ENCODE measurements at regions not wholly inside any gene's neighbourhood (a gene's known extent, or its start where the extent isn't known, plus 50 kb on each side); places are given as distances from the start of the nearest gene placed in this dataset.

DNA sequence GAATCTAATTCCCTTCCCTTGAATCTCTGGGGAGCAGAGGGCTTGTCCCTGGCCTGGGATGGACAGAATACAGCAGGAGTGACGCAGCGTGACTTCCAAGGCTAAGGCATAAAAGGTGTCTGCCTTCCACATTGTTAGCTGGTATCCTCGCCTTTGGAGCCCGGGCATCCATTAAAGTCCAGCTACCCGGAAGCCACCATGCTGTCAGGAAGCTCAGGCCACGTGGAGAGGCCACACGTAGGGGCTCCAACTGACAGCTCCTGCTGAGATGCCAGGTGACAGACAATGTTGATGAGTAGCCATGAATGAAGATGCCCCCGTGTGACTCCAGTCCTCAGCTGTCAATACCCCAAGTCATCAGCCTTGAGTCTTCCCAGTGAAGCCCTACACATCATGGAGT lies 99.9 kb downstream of the OAT start:
- TF ChIP-seq, protein P1, sequence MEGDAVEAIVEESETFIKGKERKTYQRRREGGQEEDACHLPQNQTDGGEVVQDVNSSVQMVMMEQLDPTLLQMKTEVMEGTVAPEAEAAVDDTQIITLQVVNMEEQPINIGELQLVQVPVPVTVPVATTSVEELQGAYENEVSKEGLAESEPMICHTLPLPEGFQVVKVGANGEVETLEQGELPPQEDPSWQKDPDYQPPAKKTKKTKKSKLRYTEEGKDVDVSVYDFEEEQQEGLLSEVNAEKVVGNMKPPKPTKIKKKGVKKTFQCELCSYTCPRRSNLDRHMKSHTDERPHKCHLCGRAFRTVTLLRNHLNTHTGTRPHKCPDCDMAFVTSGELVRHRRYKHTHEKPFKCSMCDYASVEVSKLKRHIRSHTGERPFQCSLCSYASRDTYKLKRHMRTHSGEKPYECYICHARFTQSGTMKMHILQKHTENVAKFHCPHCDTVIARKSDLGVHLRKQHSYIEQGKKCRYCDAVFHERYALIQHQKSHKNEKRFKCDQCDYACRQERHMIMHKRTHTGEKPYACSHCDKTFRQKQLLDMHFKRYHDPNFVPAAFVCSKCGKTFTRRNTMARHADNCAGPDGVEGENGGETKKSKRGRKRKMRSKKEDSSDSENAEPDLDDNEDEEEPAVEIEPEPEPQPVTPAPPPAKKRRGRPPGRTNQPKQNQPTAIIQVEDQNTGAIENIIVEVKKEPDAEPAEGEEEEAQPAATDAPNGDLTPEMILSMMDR (conservative IDR thresholded peaks at IDR 0.05) = no peak
- WGBS, 2 experiments (ENCODE audit: insufficient coverage in 1 of 2, insufficient read length in 1 of 2) = 79 to 89% methylated on average over 6 to 8 of the region's 8 CpGs
- Histone ChIP-seq H3K9ac (ENCODE audit: extremely low read depth, low read length, poor library complexity, severe bottlenecking) (no peak overlapping the region), H3K27me3 (ENCODE audit: control insufficient read depth, insufficient read depth, low read length, poor library complexity, severe bottlenecking) (no peaks in the 10 kb centered on the region), H3K4me3 (ENCODE audit: low read length) (no peak overlapping the region), H3K27ac (ENCODE audit: low read depth, low read length) (no peak overlapping the region), H3K4me1 (ENCODE audit: control insufficient read depth, insufficient read depth, low read length) (no peaks in the 10 kb centered on the region), H3K36me3 (ENCODE audit: control insufficient read depth, insufficient read depth, low read length) (no peaks in the 10 kb centered on the region), H3K9me3 (ENCODE audit: control insufficient read depth, low read length) (no peaks in the 10 kb centered on the region)
- Mint-ChIP-seq H3K27ac (no peak overlapping the region), H3K36me3 (ENCODE audit: low read depth) (no peaks in the 10 kb centered on the region), H3K4me3 (no peak overlapping the region), H3K4me1 (no peaks in the 10 kb centered on the region), H3K27me3 (ENCODE audit: insufficient read depth) (peaks cover 2% of the 10 kb centered on the region), H3K9me3 (no peaks in the 10 kb centered on the region)
- peak; percentile 36 for DNase-seq

DNA sequence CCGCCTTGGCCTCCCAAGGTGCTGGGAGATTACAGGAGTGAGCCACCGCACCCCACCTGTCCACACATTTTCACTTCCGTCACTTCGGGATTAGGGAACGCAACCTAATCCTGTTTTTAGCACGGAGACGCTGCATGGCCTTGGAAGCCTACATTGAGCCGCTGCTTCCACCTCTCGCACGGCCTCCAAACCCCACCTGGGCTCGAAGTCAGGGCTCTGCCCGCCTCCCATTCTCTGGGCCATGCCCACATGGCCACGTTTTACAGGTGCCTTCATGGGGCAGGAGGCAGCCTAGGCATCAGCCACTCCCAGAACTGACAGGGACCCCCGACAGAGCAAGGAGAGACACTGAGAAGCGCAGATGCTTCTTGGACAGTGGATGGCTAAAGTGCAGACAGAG lies 100.6 kb downstream of the OAT start:
- Histone ChIP-seq H3K4me1 (ENCODE audit: control insufficient read depth, insufficient read depth, low read length) (no peaks in the 10 kb centered on the region), H3K36me3 (ENCODE audit: control insufficient read depth, insufficient read depth, low read length) (no peaks in the 10 kb centered on the region), H3K27me3 (ENCODE audit: control insufficient read depth, insufficient read depth, low read length, poor library complexity, severe bottlenecking) (no peaks in the 10 kb centered on the region), H3K9ac (ENCODE audit: extremely low read depth, low read length, poor library complexity, severe bottlenecking) (no peak overlapping the region), H3K27ac (ENCODE audit: low read depth, low read length) (no peak overlapping the region), H3K4me3 (ENCODE audit: low read length) (no peak overlapping the region), H3K9me3 (ENCODE audit: control insufficient read depth, low read length) (no peaks in the 10 kb centered on the region)
- TF ChIP-seq, protein P1 (conservative IDR thresholded peaks at IDR 0.05) = no peak
- DNase-seq = peak; percentile 36
- WGBS, 2 experiments (ENCODE audit: insufficient coverage in 1 of 2, insufficient read length in 1 of 2) = 90 to 92% methylated on average over 11 to 15 of the region's 15 CpGs
- Mint-ChIP-seq H3K4me3 (no peak overlapping the region), H3K9me3 (no peaks in the 10 kb centered on the region), H3K36me3 (ENCODE audit: low read depth) (no peaks in the 10 kb centered on the region), H3K4me1 (no peaks in the 10 kb centered on the region), H3K27ac (no peak overlapping the region), H3K27me3 (ENCODE audit: insufficient read depth) (peaks cover 2% of the 10 kb centered on the region)

DNA sequence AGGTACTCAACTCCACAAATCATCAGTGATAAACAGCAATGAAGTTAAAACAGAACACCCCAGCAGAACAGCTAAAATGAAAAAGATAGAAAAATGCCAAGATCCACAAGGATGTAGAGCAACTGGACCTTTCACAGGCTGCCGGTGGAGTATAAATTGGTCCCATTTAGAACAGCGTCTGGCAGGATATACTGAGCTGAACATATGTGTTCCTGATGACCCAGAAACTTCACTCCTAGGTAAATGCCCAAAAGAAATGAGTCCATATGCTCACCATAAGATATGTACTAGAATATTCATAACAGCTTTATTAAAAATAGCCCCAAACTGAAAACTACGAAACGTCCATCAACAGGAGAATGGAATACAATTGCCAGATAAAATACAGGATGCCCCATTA lies 102.4 kb downstream of the OAT start:
- peaks cover 2% of the 10 kb centered on the region for H3K27me3 Mint-ChIP-seq (ENCODE audit: insufficient read depth)
- Histone ChIP-seq H3K36me3 (ENCODE audit: control insufficient read depth, insufficient read depth, low read length) (no peaks in the 10 kb centered on the region), H3K9me3 (ENCODE audit: control insufficient read depth, low read length) (no peaks in the 10 kb centered on the region), H3K9ac (ENCODE audit: extremely low read depth, low read length, poor library complexity, severe bottlenecking) (no peak overlapping the region), H3K4me3 (ENCODE audit: low read length) (no peak overlapping the region), H3K4me1 (ENCODE audit: control insufficient read depth, insufficient read depth, low read length) (no peaks in the 10 kb centered on the region), H3K27ac (ENCODE audit: low read depth, low read length) (no peak overlapping the region), H3K27me3 (ENCODE audit: control insufficient read depth, insufficient read depth, low read length, poor library complexity, severe bottlenecking) (no peaks in the 10 kb centered on the region)
- no peak overlapping the region for H3K4me3 Mint-ChIP-seq
- TF ChIP-seq, protein P1 (conservative IDR thresholded peaks at IDR 0.05) = no peak
- DNase-seq = no peak
- no peaks in the 10 kb centered on the region for H3K9me3 Mint-ChIP-seq
- 87 to 99% methylated on average over 2 to 4 of the region's 4 CpGs for WGBS, 2 experiments (ENCODE audit: insufficient coverage in 1 of 2, insufficient read length in 1 of 2)
- H3K27ac Mint-ChIP-seq = no peak overlapping the region
- no peaks in the 10 kb centered on the region for H3K4me1 Mint-ChIP-seq
- H3K36me3 Mint-ChIP-seq (ENCODE audit: low read depth) = no peaks in the 10 kb centered on the region
